ENCODE measurements at regions not wholly inside any gene's neighbourhood (a gene's known extent, or its start where the extent isn't known, plus 50 kb on each side); places are given as distances from the start of the nearest gene placed in this dataset.

DNA sequence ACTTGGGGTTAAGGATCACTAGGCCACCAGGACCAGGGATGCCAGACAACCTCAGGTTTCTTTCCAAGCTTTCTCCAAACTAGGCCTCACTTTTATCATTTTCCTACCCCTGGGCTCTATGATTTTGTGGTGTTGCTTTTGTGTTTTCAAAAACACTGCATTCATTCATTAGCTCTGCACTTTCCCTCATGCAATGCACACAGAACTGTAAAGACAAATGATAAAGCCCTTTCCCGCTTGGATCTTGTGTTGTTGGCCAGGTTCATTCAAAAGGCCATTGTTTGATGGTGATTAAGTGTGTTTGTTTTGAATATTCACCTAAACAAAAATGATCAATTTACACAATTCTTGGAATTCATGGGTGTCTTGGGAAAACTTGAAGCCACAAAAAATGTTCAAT, 210.7 kb upstream of the TNP1 start:
- CTCF ChIA-PET = no interaction called here
- no TSS peak for BruUV-seq (replicated peaks)
- Histone ChIP-seq H3K4me3 (ENCODE audit: low read depth, low read length, poor library complexity, severe bottlenecking) (no peak overlapping the region), H3K27ac (ENCODE audit: low read depth, low read length, poor library complexity, severe bottlenecking) (no peak overlapping the region), H3K36me3 (ENCODE audit: insufficient read depth, low read length, poor library complexity, severe bottlenecking) (no peaks in the 10 kb centered on the region), H3K4me1 (ENCODE audit: insufficient read depth, low read length, poor library complexity, severe bottlenecking) (no peaks in the 10 kb centered on the region), H3K27me3 (replicated peaks; ENCODE audit: insufficient read depth, low read depth, low read length, poor library complexity) (no peaks in the 10 kb centered on the region), H3K9me3 (ENCODE audit: low read depth, low read length, poor library complexity, severe bottlenecking) (peaks cover 4% of the 10 kb centered on the region)
- TF ChIP-seq, protein P1, sequence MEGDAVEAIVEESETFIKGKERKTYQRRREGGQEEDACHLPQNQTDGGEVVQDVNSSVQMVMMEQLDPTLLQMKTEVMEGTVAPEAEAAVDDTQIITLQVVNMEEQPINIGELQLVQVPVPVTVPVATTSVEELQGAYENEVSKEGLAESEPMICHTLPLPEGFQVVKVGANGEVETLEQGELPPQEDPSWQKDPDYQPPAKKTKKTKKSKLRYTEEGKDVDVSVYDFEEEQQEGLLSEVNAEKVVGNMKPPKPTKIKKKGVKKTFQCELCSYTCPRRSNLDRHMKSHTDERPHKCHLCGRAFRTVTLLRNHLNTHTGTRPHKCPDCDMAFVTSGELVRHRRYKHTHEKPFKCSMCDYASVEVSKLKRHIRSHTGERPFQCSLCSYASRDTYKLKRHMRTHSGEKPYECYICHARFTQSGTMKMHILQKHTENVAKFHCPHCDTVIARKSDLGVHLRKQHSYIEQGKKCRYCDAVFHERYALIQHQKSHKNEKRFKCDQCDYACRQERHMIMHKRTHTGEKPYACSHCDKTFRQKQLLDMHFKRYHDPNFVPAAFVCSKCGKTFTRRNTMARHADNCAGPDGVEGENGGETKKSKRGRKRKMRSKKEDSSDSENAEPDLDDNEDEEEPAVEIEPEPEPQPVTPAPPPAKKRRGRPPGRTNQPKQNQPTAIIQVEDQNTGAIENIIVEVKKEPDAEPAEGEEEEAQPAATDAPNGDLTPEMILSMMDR (conservative IDR thresholded peaks at IDR 0.05; ENCODE audit: low read depth, low read length) = no peak
- TF ChIP-seq EZH2 (IDR thresholded peaks at IDR 0.05; ENCODE audit: borderline replicate concordance, low read depth, low read length, poor library complexity, severe bottlenecking) = no peak
- DNase-seq (ENCODE audit: low spot score) = no peak
- POLR2A ChIA-PET (ENCODE audit: low non-redundant PET) = no interaction called here
- intact Hi-C loops (cut with micrococcal nuclease; ENCODE audit: unreplicated experiment) = no loop called here

DNA sequence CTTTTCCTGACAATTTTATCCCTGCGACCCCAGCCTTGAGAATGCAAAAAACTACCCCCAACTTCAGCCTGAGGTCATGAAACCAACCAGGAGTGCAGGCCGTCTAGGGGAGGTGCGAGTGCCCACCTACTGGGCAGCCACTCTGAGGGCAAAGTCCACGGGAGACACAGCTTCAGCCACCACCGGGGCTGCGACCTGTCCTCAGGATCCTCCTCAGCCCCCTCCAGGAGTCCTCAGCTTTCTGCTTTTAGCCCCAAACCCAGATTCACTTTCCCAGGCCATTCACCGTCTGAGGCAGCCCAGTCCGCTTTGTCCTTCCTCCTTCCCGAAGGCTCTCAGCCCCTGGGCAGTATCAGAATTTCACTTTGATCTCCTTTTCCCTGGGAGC, 210.2 kb upstream of the TNP1 start:
- BruUV-seq (replicated peaks) = no TSS peak
- Histone ChIP-seq H3K27me3 (replicated peaks; ENCODE audit: insufficient read depth, low read depth, low read length, poor library complexity) (no peaks in the 10 kb centered on the region), H3K4me1 (ENCODE audit: insufficient read depth, low read length, poor library complexity, severe bottlenecking) (no peaks in the 10 kb centered on the region), H3K27ac (ENCODE audit: low read depth, low read length, poor library complexity, severe bottlenecking) (no peak overlapping the region), H3K36me3 (ENCODE audit: insufficient read depth, low read length, poor library complexity, severe bottlenecking) (no peaks in the 10 kb centered on the region), H3K9me3 (ENCODE audit: low read depth, low read length, poor library complexity, severe bottlenecking) (peaks cover 4% of the 10 kb centered on the region), H3K4me3 (ENCODE audit: low read depth, low read length, poor library complexity, severe bottlenecking) (no peak overlapping the region)
- POLR2A ChIA-PET (ENCODE audit: low non-redundant PET) = no interaction called here
- intact Hi-C loops (cut with micrococcal nuclease; ENCODE audit: unreplicated experiment) = no loop called here
- no peak for DNase-seq (ENCODE audit: low spot score)
- TF ChIP-seq, protein P1 (conservative IDR thresholded peaks at IDR 0.05; ENCODE audit: low read depth, low read length) = no peak
- no peak for TF ChIP-seq EZH2 (IDR thresholded peaks at IDR 0.05; ENCODE audit: borderline replicate concordance, low read depth, low read length, poor library complexity, severe bottlenecking)
- CTCF ChIA-PET = no interaction called here

DNA sequence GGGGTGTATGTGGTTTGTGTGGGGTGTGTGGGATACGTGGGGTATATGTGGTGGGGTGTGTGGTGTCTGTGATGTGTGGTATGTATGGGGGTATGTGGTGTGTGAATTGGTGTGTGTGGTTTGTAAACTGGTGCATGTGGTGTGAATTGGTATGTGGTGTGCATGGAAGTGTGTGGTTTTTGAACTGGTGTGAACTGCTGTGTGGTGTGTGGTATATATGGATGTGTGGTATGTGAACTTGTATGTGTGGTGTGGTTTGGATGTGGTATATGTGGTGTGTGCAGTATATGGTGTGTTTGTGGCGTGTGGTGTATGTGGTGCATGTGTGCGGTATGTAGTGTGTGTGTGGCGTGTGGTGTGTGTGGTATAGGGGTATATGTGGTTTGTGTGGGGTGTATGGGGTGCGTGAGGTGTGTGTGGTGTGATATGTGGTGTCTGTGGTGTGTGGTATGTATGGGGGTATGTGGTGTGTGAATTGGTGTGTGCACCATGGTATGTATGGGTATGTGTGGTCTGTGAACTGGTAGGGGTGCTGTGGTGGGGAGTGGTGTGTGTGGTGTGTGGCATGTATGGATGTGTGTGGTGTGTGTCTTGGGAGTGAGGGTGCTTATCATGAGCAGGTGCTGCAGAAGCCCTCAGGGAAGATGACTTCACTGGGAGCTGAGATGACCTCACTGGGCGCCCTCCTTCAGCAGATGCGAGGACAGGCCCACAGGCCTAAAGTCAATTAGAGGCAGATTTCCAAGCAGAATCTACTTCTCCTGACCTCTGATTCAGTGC, 209.6 kb upstream of the TNP1 start:
- DNase-seq (ENCODE audit: low spot score) = no peak
- no peaks in the 10 kb centered on the region for H3K4me1 ChIP-seq (ENCODE audit: insufficient read depth, low read length, poor library complexity, severe bottlenecking)
- TF ChIP-seq, protein P1 (conservative IDR thresholded peaks at IDR 0.05; ENCODE audit: low read depth, low read length) = no peak
- TF ChIP-seq EZH2 (IDR thresholded peaks at IDR 0.05; ENCODE audit: borderline replicate concordance, low read depth, low read length, poor library complexity, severe bottlenecking) = no peak
- no TSS peak for BruUV-seq (replicated peaks)
- CTCF ChIA-PET = no interaction called here
- H3K27ac ChIP-seq (ENCODE audit: low read depth, low read length, poor library complexity, severe bottlenecking) = no peak overlapping the region
- H3K9me3 ChIP-seq (ENCODE audit: low read depth, low read length, poor library complexity, severe bottlenecking) = peaks cover 4% of the 10 kb centered on the region
- no peaks in the 10 kb centered on the region for H3K27me3 ChIP-seq (replicated peaks; ENCODE audit: insufficient read depth, low read depth, low read length, poor library complexity)
- intact Hi-C loops (cut with micrococcal nuclease; ENCODE audit: unreplicated experiment) = no loop called here
- POLR2A ChIA-PET (ENCODE audit: low non-redundant PET) = no interaction called here
- no peaks in the 10 kb centered on the region for H3K36me3 ChIP-seq (ENCODE audit: insufficient read depth, low read length, poor library complexity, severe bottlenecking)
- no peak overlapping the region for H3K4me3 ChIP-seq (ENCODE audit: low read depth, low read length, poor library complexity, severe bottlenecking)
